A549 (cell line): ENCODE measurements at regions not wholly inside any gene's neighbourhood (a gene's known extent, or its start where the extent isn't known, plus 50 kb on each side); places are given as distances from the start of the nearest gene placed in this dataset.

ENCODE experiments used
- ATAC-seq, 2 experiments: fragments of 200-7000 bp in 1 of 2; fragments of >200 bp in 1 of 2; cut with Nextera tagmentation in 1 of 2; cut with Tn5 transposase in 1 of 2; 3 replicates each; pipeline versions ENCODE4 v1.8.0 to v1.9.1; 2018 to 2020; ENCODE audit warnings: mild to moderate bottlenecking in 1 of 2, moderate library complexity in 1 of 2
- CTCF ChIA-PET: fragments of 300-600 bp; sonication (Branson Sonifier 250); formaldehyde crosslinking; extraction: SDS; loops from one replicate; lab custom pipeline; 2021; ENCODE audit warnings: antibody characterized with exemption, inconsistent platforms; lab: Yijun Ruan, JAX
- POLR2A ChIA-PET: fragments of 350-600 bp; formaldehyde crosslinking; extraction: SDS; loops from one replicate; lab custom pipeline; 2021; ENCODE audit warnings: antibody characterized with exemption, inconsistent platforms; lab: Yijun Ruan, JAX
- DNase-seq, 2 experiments: peaks; one replicate each; pipeline versions ENCODE4 v3.0.0 to v3.0.0-alpha.2; 2011 to 2016; ENCODE audit warnings: low read depth in 1 of 2, low spot score in 1 of 2
- FAIRE-seq: peaks from 2 replicates; lab custom pipeline; 2011; peaks lifted over from hg19 to GRCh38; lab: Jason Lieb, UNC
- H3K27ac ChIP-seq, 2 experiments: fragments of >200 bp; sonication (Bioruptor Twin); formaldehyde crosslinking; 3 replicates each; pipeline ENCODE4 v1.5.1; 2016 to 2017
- H3K4me1 ChIP-seq: fragments of >200 bp; sonication (Bioruptor Twin); formaldehyde crosslinking; 3 replicates; pipeline ENCODE4 v1.6.1; 2016
- H3K4me2 ChIP-seq: fragments of >200 bp; sonication (Bioruptor Twin); formaldehyde crosslinking; 3 replicates; pipeline ENCODE4 v1.6.1; 2016
- H3K4me3 ChIP-seq: fragments of >200 bp; sonication (Bioruptor Twin); formaldehyde crosslinking; 3 replicates; pipeline ENCODE4 v1.5.1; 2016
- H3K9me3 ChIP-seq: fragments of >200 bp; sonication (Bioruptor Twin); formaldehyde crosslinking; 3 replicates; pipeline ENCODE4 v1.6.1; 2016
- CBX2 ChIP-seq: fragments of 200-600 bp; sonication (generic); IDR thresholded peaks from 2 replicates; pipeline ENCODE4 v1.6.1; 2016; ENCODE audit warnings: low read depth, mild to moderate bottlenecking, borderline replicate concordance
- CHD4 ChIP-seq: fragments of 200-600 bp; sonication (generic); IDR thresholded peaks from 2 replicates; pipeline ENCODE4 v1.6.1; 2016; ENCODE audit warnings: antibody characterized with exemption, mild to moderate bottlenecking, borderline replicate concordance
- EHF ChIP-seq: fragments of 250-450 bp; sonication (Bioruptor Pico); IDR thresholded peaks from 2 replicates; pipeline ENCODE4 v1.5.0; 2020; ENCODE audit warnings: mild to moderate bottlenecking
- EHMT2 ChIP-seq: fragments of 200-600 bp; sonication (generic); IDR thresholded peaks from 2 replicates; pipeline ENCODE4 v1.6.1; 2016; ENCODE audit warnings: antibody characterized with exemption, low read depth, mild to moderate bottlenecking, moderate library complexity
- EP300 ChIP-seq, 2 experiments: fragments of >200 bp; sonication (Bioruptor Twin); formaldehyde crosslinking; IDR thresholded peaks; 2 replicates in 1 of 2; 3 replicates in 1 of 2; pipeline ENCODE4 v1.6.1; 2016 to 2017
- ESRRA ChIP-seq: fragments of 150-350 bp; IDR thresholded peaks from 2 replicates; pipeline ENCODE4 v1.6.1; 2014; ENCODE audit warnings: mild to moderate bottlenecking, low read length, borderline replicate concordance
- FOXS1 ChIP-seq: fragments of 250-450 bp; sonication (Bioruptor Pico); IDR thresholded peaks from 2 replicates; pipeline ENCODE4 v1.5.0; 2020; ENCODE audit warnings: mild to moderate bottlenecking, moderate library complexity
- HDAC2 ChIP-seq: fragments of 200-600 bp; sonication (generic); IDR thresholded peaks from 2 replicates; pipeline ENCODE4 v1.6.1; 2016
- JUN ChIP-seq, 2 experiments: fragments of >200 bp; sonication (Bioruptor Twin); formaldehyde crosslinking; IDR thresholded peaks; 2 replicates in 1 of 2; 3 replicates in 1 of 2; pipeline ENCODE4 v1.6.1; 2016 to 2017
- JUNB ChIP-seq: fragments of >200 bp; sonication (Bioruptor Twin); formaldehyde crosslinking; IDR thresholded peaks from 2 replicates; pipeline ENCODE4 v1.6.1; 2016
- KDM5A ChIP-seq: fragments of 200-600 bp; sonication (generic); IDR thresholded peaks from 2 replicates; pipeline ENCODE4 v1.6.1; 2016; ENCODE audit warnings: antibody characterized with exemption, mild to moderate bottlenecking
- MAFK ChIP-seq: fragments of 450-650 bp; IDR thresholded peaks from 2 replicates; pipeline ENCODE4 v1.6.1; 2014; ENCODE audit not compliant: partially characterized antibody
- NFE2L2 ChIP-seq: fragments of 150-350 bp; conservative IDR thresholded peaks from 2 replicates; pipeline ENCODE4 v1.6.1; 2014; ENCODE audit warnings: low read length
- NR3C1 ChIP-seq: fragments of >200 bp; sonication (Bioruptor Twin); formaldehyde crosslinking; IDR thresholded peaks from 3 replicates; pipeline ENCODE4 v1.6.1; 2017
- PBX3 ChIP-seq: IDR thresholded peaks from 2 replicates; pipeline ENCODE4 v1.6.1; 2012
- RARB ChIP-seq: fragments of 250-450 bp; sonication (Bioruptor Pico); IDR thresholded peaks from 2 replicates; pipeline ENCODE4 v1.8.0; 2021; ENCODE audit warnings: mild to moderate bottlenecking, moderate library complexity
- RNF2 ChIP-seq: fragments of 200-600 bp; sonication (generic); IDR thresholded peaks from 2 replicates; pipeline ENCODE4 v1.6.1; 2016; ENCODE audit warnings: low read depth, mild to moderate bottlenecking, antibody characterized with exemption, moderate library complexity, borderline replicate concordance
- SREBF2 ChIP-seq: fragments of 450-650 bp; IDR thresholded peaks from 2 replicates; pipeline ENCODE4 v1.6.1; 2014; ENCODE audit warnings: mild to moderate bottlenecking, moderate library complexity
- TP53 ChIP-seq: fragments of 250-450 bp; sonication (Bioruptor Pico); IDR thresholded peaks from 2 replicates; pipeline ENCODE4 v1.5.0; 2021; ENCODE audit warnings: mild to moderate bottlenecking, moderate library complexity
- USF2 ChIP-seq: fragments of 450-650 bp; IDR thresholded peaks from 2 replicates; pipeline ENCODE4 v1.6.1; 2014; ENCODE audit warnings: antibody characterized with exemption
- ZSCAN20 ChIP-seq: fragments of 250-450 bp; sonication (Bioruptor Pico); IDR thresholded peaks from 2 replicates; pipeline ENCODE4 v1.8.0; 2022; ENCODE audit warnings: mild to moderate bottlenecking, moderate library complexity
- WGBS: methylation state at CpG from one replicate; pipeline ENCODE4 v1.1.6; 2017; ENCODE audit errors: missing lambda C conversion rate; 5-methylcytosine and 5-hydroxymethylcytosine counted together
- TF ChIP-seq, protein P1 (sequence below): fragments of >200 bp; sonication (Bioruptor Twin); formaldehyde crosslinking; IDR thresholded peaks from 3 replicates; pipeline ENCODE4 v1.6.1; 2016
- TF ChIP-seq, protein P2 (sequence below): fragments of >200 bp; sonication (Bioruptor Twin); formaldehyde crosslinking; IDR thresholded peaks from 3 replicates; pipeline ENCODE4 v1.5.1; 2016
- TF ChIP-seq, protein P3 (sequence below): fragments of 250-450 bp; sonication (Bioruptor Pico); IDR thresholded peaks from 2 replicates; pipeline ENCODE4 v1.5.0; 2021; ENCODE audit warnings: mild to moderate bottlenecking, moderate library complexity, borderline replicate concordance
- TF ChIP-seq, protein P4 (sequence below): fragments of 150-350 bp; IDR thresholded peaks from 2 replicates; pipeline ENCODE4 v1.6.1; 2014; ENCODE audit warnings: low read depth, mild to moderate bottlenecking, low read length

GRCh38 chr4:161101881-161102280, 1061.9 kb downstream of the FSTL5 start:
- DNase-seq = no peak
- Histone ChIP-seq H3K4me1 (no peaks in the 10 kb centered on the region), H3K4me3 (no peak overlapping the region), H3K9me3 (no peaks in the 10 kb centered on the region)
- no peak for FAIRE-seq
- no peak for ATAC-seq
- ChIA-PET CTCF (no interaction called here), POLR2A (no interaction called here)
- TF ChIP-seq HDAC2 (no peak), CBX2 (no peak), MAFK (no peak), SREBF2 (no peak), NR3C1 (no peak), RNF2 (no peak), JUN (IDR thresholded peaks at IDR 0.05) (no peak), EHMT2 (no peak), ZSCAN20 (CRISPR knock-in tag) (no peak), EP300 (IDR thresholded peaks at IDR 0.05) (no peak), ESRRA (no peak), USF2 (no peak), RARB (CRISPR knock-in tag) (no peak), JUNB (no peak)
- TF ChIP-seq, protein P1, sequence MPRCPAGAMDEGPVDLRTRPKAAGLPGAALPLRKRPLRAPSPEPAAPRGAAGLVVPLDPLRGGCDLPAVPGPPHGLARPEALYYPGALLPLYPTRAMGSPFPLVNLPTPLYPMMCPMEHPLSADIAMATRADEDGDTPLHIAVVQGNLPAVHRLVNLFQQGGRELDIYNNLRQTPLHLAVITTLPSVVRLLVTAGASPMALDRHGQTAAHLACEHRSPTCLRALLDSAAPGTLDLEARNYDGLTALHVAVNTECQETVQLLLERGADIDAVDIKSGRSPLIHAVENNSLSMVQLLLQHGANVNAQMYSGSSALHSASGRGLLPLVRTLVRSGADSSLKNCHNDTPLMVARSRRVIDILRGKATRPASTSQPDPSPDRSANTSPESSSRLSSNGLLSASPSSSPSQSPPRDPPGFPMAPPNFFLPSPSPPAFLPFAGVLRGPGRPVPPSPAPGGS = no peak
- TF ChIP-seq, protein P2, sequence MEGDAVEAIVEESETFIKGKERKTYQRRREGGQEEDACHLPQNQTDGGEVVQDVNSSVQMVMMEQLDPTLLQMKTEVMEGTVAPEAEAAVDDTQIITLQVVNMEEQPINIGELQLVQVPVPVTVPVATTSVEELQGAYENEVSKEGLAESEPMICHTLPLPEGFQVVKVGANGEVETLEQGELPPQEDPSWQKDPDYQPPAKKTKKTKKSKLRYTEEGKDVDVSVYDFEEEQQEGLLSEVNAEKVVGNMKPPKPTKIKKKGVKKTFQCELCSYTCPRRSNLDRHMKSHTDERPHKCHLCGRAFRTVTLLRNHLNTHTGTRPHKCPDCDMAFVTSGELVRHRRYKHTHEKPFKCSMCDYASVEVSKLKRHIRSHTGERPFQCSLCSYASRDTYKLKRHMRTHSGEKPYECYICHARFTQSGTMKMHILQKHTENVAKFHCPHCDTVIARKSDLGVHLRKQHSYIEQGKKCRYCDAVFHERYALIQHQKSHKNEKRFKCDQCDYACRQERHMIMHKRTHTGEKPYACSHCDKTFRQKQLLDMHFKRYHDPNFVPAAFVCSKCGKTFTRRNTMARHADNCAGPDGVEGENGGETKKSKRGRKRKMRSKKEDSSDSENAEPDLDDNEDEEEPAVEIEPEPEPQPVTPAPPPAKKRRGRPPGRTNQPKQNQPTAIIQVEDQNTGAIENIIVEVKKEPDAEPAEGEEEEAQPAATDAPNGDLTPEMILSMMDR = no peak
- TF ChIP-seq, protein P3, sequence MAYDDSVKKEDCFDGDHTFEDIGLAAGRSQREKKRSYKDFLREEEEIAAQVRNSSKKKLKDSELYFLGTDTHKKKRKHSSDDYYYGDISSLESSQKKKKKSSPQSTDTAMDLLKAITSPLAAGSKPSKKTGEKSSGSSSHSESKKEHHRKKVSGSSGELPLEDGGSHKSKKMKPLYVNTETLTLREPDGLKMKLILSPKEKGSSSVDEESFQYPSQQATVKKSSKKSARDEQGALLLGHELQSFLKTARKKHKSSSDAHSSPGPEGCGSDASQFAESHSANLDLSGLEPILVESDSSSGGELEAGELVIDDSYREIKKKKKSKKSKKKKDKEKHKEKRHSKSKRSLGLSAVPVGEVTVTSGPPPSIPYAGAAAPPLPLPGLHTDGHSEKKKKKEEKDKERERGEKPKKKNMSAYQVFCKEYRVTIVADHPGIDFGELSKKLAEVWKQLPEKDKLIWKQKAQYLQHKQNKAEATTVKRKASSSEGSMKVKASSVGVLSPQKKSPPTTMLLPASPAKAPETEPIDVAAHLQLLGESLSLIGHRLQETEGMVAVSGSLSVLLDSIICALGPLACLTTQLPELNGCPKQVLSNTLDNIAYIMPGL (CRISPR knock-in tag) = no peak
- TF ChIP-seq, all 56 proteins: peak for 0
- H3K4me2 ChIP-seq = no peak overlapping the region
- WGBS = 73% methylated on average over 1 of the region's 1 CpG
- H3K27ac ChIP-seq = no peak overlapping the region

GRCh38 chr4:161097821-161098220, 1066.0 kb downstream of the FSTL5 start:
- ATAC-seq = no peak
- Histone ChIP-seq H3K4me3 (no peak overlapping the region), H3K4me2 (no peak overlapping the region), H3K4me1 (no peaks in the 10 kb centered on the region), H3K9me3 (no peaks in the 10 kb centered on the region), H3K27ac (no peak overlapping the region)
- FAIRE-seq = no peak
- CTCF ChIA-PET = no interaction called here
- DNase-seq = no peak
- no peak for TF ChIP-seq FOXS1
- no peak for TF ChIP-seq KDM5A
- TF ChIP-seq, protein P4, sequence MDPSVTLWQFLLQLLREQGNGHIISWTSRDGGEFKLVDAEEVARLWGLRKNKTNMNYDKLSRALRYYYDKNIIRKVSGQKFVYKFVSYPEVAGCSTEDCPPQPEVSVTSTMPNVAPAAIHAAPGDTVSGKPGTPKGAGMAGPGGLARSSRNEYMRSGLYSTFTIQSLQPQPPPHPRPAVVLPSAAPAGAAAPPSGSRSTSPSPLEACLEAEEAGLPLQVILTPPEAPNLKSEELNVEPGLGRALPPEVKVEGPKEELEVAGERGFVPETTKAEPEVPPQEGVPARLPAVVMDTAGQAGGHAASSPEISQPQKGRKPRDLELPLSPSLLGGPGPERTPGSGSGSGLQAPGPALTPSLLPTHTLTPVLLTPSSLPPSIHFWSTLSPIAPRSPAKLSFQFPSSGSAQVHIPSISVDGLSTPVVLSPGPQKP = no peak
- TF ChIP-seq JUN (IDR thresholded peaks at IDR 0.05) = no peak
- TF ChIP-seq PBX3 = no peak
- no peak for TF ChIP-seq TP53 (CRISPR knock-in tag)
- no peak for TF ChIP-seq ESRRA
- TF ChIP-seq EHF (CRISPR knock-in tag) = no peak
- TF ChIP-seq CHD4 = no peak
- no peak for TF ChIP-seq NFE2L2
- POLR2A ChIA-PET = no interaction called here
